GM12878 (cell line): ENCODE measurements at regions not wholly inside any gene's neighbourhood (a gene's known extent, or its start where the extent isn't known, plus 50 kb on each side); places are given as distances from the start of the nearest gene placed in this dataset.

Source experiments
- ATAC-seq: fragments of 200-7000 bp; cut with Tn5 transposase; 3 replicates; pipeline ENCODE4 v1.9.1; 2020; ENCODE audit warnings: mild to moderate bottlenecking, moderate library complexity
- BruUV-seq: library from RNA; stranded (reverse); fragments of 400-500 nt; replicated peaks from 2 replicates; lab custom pipeline; 2021; lab: Mats Ljungman, UMichigan
- CTCF ChIA-PET: fragments of 300-600 bp; sonication (Branson Sonifier 250); formaldehyde crosslinking; extraction: SDS; loops from one replicate; lab custom pipeline; 2021; ENCODE audit warnings: inconsistent platforms; lab: Yijun Ruan, JAX
- POLR2A ChIA-PET: fragments of 350-600 bp; formaldehyde crosslinking; extraction: SDS; loops from one replicate; lab custom pipeline; 2021; ENCODE audit warnings: inconsistent platforms; lab: Charles Lee
- RAD21 ChIA-PET: fragments of 300-600 bp; sonication (Branson Sonifier 250); formaldehyde crosslinking; loops from one replicate; lab custom pipeline; 2023; ENCODE audit warnings: antibody characterized with exemption; ENCODE audit not compliant: unreplicated experiment; lab: Charles Lee
- SMC1A ChIA-PET: fragments of 300-600 bp; sonication (Branson Sonifier 250); formaldehyde crosslinking; loops from one replicate; lab custom pipeline; 2023; ENCODE audit not compliant: unreplicated experiment, uncharacterized antibody; lab: Charles Lee
- DNase-seq: peaks from one replicate; pipeline ENCODE4 v3.0.0-alpha.2; 2011; ENCODE audit warnings: low read depth, low spot score
- FAIRE-seq: peaks from 3 replicates; lab custom pipeline; 2011; peaks lifted over from hg19 to GRCh38; lab: Jason Lieb, UNC
- H2AFZ ChIP-seq: 2 replicates; pipeline ENCODE4 v1.6.0; 2011; ENCODE audit warnings: low read depth, low read length, control low read depth; ENCODE audit not compliant: control insufficient read depth
- H3K27ac ChIP-seq: 2 replicates; pipeline ENCODE4 v1.5.1; 2011; ENCODE audit warnings: control low read depth; ENCODE audit not compliant: control insufficient read depth, insufficient read depth
- H3K27me3 ChIP-seq, 2 experiments: replicated peaks in 1 of 2; 2 replicates each; pipeline versions ENCODE4 v1.6.0 to v1.6.1; 2011; ENCODE audit warnings: low read length in 1 of 2; ENCODE audit not compliant: control insufficient read depth in 2 of 2, insufficient read depth in 2 of 2
- H3K36me3 ChIP-seq, 2 experiments: 2 replicates each; pipeline ENCODE4 v1.5.1; 2011; ENCODE audit warnings: low read length in 1 of 2; ENCODE audit not compliant: control insufficient read depth in 2 of 2, insufficient read depth in 2 of 2
- H3K4me1 ChIP-seq: 2 replicates; pipeline ENCODE4 v1.6.1; 2011; ENCODE audit warnings: mild to moderate bottlenecking, low read length, moderate library complexity, mixed read lengths; ENCODE audit not compliant: control insufficient read depth, insufficient read depth
- H3K4me2 ChIP-seq: 2 replicates; pipeline ENCODE4 v1.6.0; 2011; ENCODE audit warnings: control low read depth; ENCODE audit not compliant: control insufficient read depth, insufficient read depth
- H3K4me3 ChIP-seq: fragments of 200-600 bp; sonication (generic); 2 replicates; pipeline ENCODE4 v1.5.1; 2016
- H3K79me2 ChIP-seq: 2 replicates; pipeline ENCODE4 v1.6.0; 2011; ENCODE audit warnings: low read length; ENCODE audit not compliant: control insufficient read depth, insufficient read depth
- H3K9ac ChIP-seq: 2 replicates; pipeline ENCODE4 v1.8.0; 2011; ENCODE audit warnings: low read length, control low read depth, mixed read lengths; ENCODE audit not compliant: control insufficient read depth, insufficient read depth
- H3K9me3 ChIP-seq: replicated peaks from 3 replicates; pipeline ENCODE4 v1.5.1; 2011; ENCODE audit warnings: mild to moderate bottlenecking, low read length; ENCODE audit not compliant: control insufficient read depth, insufficient read depth
- H4K20me1 ChIP-seq: 2 replicates; pipeline ENCODE4 v1.6.0; 2011; ENCODE audit not compliant: control insufficient read depth, insufficient read depth
- CBX3 ChIP-seq: fragments of 200-600 bp; sonication (generic); IDR thresholded peaks from 2 replicates; pipeline ENCODE4 v1.6.1; 2016; ENCODE audit warnings: low read depth, borderline replicate concordance
- IKZF2 ChIP-seq, 2 experiments: fragments of 450-650 bp; IDR thresholded peaks; 2 replicates each; pipeline ENCODE4 v1.6.1; 2017; ENCODE audit warnings: mild to moderate bottlenecking in 2 of 2, moderate library complexity in 2 of 2
- MLLT1 ChIP-seq: fragments of 450-650 bp; IDR thresholded peaks from 2 replicates; pipeline ENCODE4 v1.6.1; 2016; ENCODE audit warnings: mild to moderate bottlenecking
- NBN ChIP-seq: fragments of 450-650 bp; IDR thresholded peaks from 2 replicates; pipeline ENCODE4 v1.6.1; 2016
- NKRF ChIP-seq: fragments of 450-650 bp; conservative IDR thresholded peaks from 2 replicates; pipeline ENCODE4 v1.6.1; 2017; ENCODE audit warnings: mild to moderate bottlenecking, moderate library complexity
- NR2F1 ChIP-seq: fragments of 450-650 bp; conservative IDR thresholded peaks from 2 replicates; pipeline ENCODE4 v1.6.1; 2017; ENCODE audit warnings: mild to moderate bottlenecking
- POLR2A ChIP-seq: IDR thresholded peaks from 2 replicates; pipeline ENCODE4 v1.6.1; 2011; ENCODE audit warnings: low read depth, mild to moderate bottlenecking, low read length
- RUNX3 ChIP-seq: IDR thresholded peaks from 2 replicates; pipeline ENCODE4 v1.6.1; 2012; ENCODE audit warnings: low read length, inconsistent platforms
- ZNF217 ChIP-seq: fragments of 450-650 bp; IDR thresholded peaks from 2 replicates; pipeline ENCODE4 v1.6.1; 2017; ENCODE audit warnings: antibody characterized with exemption, mild to moderate bottlenecking
- WGBS: methylation state at CpG from one replicate; pipeline ENCODE4 v1.1.6; 2016; ENCODE audit warnings: low lambda C conversion rate; ENCODE audit not compliant: insufficient replicate concordance, insufficient coverage; ENCODE audit errors: missing lambda C conversion rate; 5-methylcytosine and 5-hydroxymethylcytosine counted together
- in situ Hi-C: fragments of 300-500 bp; cut with MboI; formaldehyde crosslinking; loops from 9 replicates; pipeline ENCODE4 v1.14.3; 2018; ENCODE audit warnings: mixed read lengths
- intact Hi-C: fragments of 100-400 bp; cut with micrococcal nuclease; formaldehyde crosslinking; loops from one replicate; pipeline ENCODE4 v1.14.2; 2022; ENCODE audit not compliant: unreplicated experiment
- TF ChIP-seq, protein P1 (sequence below): IDR thresholded peaks from 2 replicates; pipeline ENCODE4 v1.6.1; 2012; ENCODE audit warnings: low read depth, low read length, improper control_type of control experiment

- intact Hi-C loops = loop anchor here (10.0 kb wide), 1 partner anchor 662 kb away; no protein-coding TSS in a partner anchor
- 23% methylated on average over 2 of the region's 2 CpGs for WGBS
- no peak for FAIRE-seq
- ChIA-PET CTCF (interaction anchor here (1.0 to 7.0 kb wide), 2 partner anchors 10 to 171 kb away, joined by 4 to 119 read pairs; no protein-coding TSS in a partner anchor), POLR2A (no interaction called here), SMC1A (interaction anchor here (1.2 kb wide), 1 partner anchor 172 kb away, joined by 5 read pairs; no protein-coding TSS in a partner anchor)
- Histone ChIP-seq H3K4me2 (no peak overlapping the region), H3K36me3 (no peaks in the 10 kb centered on the region), H3K27ac (no peak overlapping the region), H3K79me2 (no peaks in the 10 kb centered on the region), H3K9me3 (peaks cover 3% of the 10 kb centered on the region; the same call in 1 of the 3 replicates), H3K9ac (no peak overlapping the region), H3K4me1 (no peaks in the 10 kb centered on the region), H3K27me3 (peaks cover 2 to 5% of the 10 kb centered on the region in 2 experiments; a peak in 2 of 4 replicates)
- in situ Hi-C loops = loop anchor here (5.0 to 10.0 kb wide), 2 partner anchors 170 to 252 kb away; partner anchors contain the start of genes AIDA and BROX
- no peak for TF ChIP-seq IKZF2 (IDR thresholded peaks at IDR 0.05)
- TF ChIP-seq, protein P1, sequence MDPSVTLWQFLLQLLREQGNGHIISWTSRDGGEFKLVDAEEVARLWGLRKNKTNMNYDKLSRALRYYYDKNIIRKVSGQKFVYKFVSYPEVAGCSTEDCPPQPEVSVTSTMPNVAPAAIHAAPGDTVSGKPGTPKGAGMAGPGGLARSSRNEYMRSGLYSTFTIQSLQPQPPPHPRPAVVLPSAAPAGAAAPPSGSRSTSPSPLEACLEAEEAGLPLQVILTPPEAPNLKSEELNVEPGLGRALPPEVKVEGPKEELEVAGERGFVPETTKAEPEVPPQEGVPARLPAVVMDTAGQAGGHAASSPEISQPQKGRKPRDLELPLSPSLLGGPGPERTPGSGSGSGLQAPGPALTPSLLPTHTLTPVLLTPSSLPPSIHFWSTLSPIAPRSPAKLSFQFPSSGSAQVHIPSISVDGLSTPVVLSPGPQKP = no peak
- no peak for TF ChIP-seq CBX3
- TF ChIP-seq NR2F1 = no peak
- TF ChIP-seq NBN = no peak
- TF ChIP-seq, all 136 proteins: peak for 0
- RAD21 ChIA-PET = interaction anchor here (4.6 kb wide), 1 partner anchor 172 kb away, joined by 50 read pairs; no protein-coding TSS in a partner anchor
- ATAC-seq = no peak
- no peak for DNase-seq
- Histone ChIP-seq H3K4me3 (no peak overlapping the region), H2AFZ (no peak overlapping the region), H4K20me1 (no peaks in the 10 kb centered on the region)
- no TSS peak for BruUV-seq
Measured at GRCh38 chr1:222462601-222463000, 85.3 kb downstream of the HHIPL2 start.

- ChIA-PET CTCF (interaction anchor here (7.0 kb wide), 1 partner anchor 171 kb away, joined by 119 read pairs; no protein-coding TSS in a partner anchor), SMC1A (interaction anchor here (1.2 kb wide), 1 partner anchor 172 kb away, joined by 3 read pairs; no protein-coding TSS in a partner anchor), POLR2A (no interaction called here), RAD21 (no interaction called here)
- no TSS peak for BruUV-seq
- Histone ChIP-seq H3K36me3 (no peaks in the 10 kb centered on the region), H3K4me1 (no peaks in the 10 kb centered on the region), H3K27me3 (peaks cover 2 to 5% of the 10 kb centered on the region in 2 experiments; a peak in 2 of 4 replicates), H4K20me1 (no peaks in the 10 kb centered on the region), H3K9me3 (peaks cover 3% of the 10 kb centered on the region; the same call in 1 of the 3 replicates), H3K4me2 (no peak overlapping the region), H3K27ac (no peak overlapping the region), H3K79me2 (no peaks in the 10 kb centered on the region), H3K9ac (no peak overlapping the region), H2AFZ (no peak overlapping the region), H3K4me3 (no peak overlapping the region)
- WGBS = 20% methylated on average over 2 of the region's 2 CpGs
- in situ Hi-C loops (loop anchor here (5.0 to 10.0 kb wide), 2 partner anchors 170 to 253 kb away; partner anchors contain the start of genes AIDA and BROX), intact Hi-C loops (loop anchor here (10.0 kb wide), 1 partner anchor 663 kb away; no protein-coding TSS in a partner anchor)
- FAIRE-seq = no peak
- no peak for ATAC-seq
- DNase-seq = no peak
- no peak for TF ChIP-seq NKRF
- TF ChIP-seq RUNX3 = no peak
- TF ChIP-seq POLR2A = no peak
- TF ChIP-seq MLLT1 = no peak
- no peak for TF ChIP-seq ZNF217
Measured at GRCh38 chr1:222461941-222462340, 86.0 kb downstream of the HHIPL2 start.
